K562 (cell line): ENCODE measurements at regions not wholly inside any gene's neighbourhood (a gene's known extent, or its start where the extent isn't known, plus 50 kb on each side); places are given as distances from the start of the nearest gene placed in this dataset.

ENCODE experiments used
- ATAC-seq: fragments of 200-7000 bp; cut with Tn5 transposase; 3 replicates; pipeline ENCODE4 v1.9.1; 2020; ENCODE audit warnings: moderate library complexity
- BruUV-seq: library from RNA; stranded (reverse); fragments of 400-500 nt; replicated peaks from 2 replicates; lab custom pipeline; 2021; lab: Mats Ljungman, UMichigan
- CTCF ChIA-PET: fragments of 300-600 bp; formaldehyde crosslinking; extraction: SDS; loops from one replicate; lab custom pipeline; 2021; ENCODE audit warnings: low intra/inter-chr PET ratio; lab: Yijun Ruan, JAX
- POLR2A ChIA-PET: fragments of 300-600, 350-650 bp; sonication (Branson Sonifier 250); formaldehyde crosslinking; extraction: SDS; loops from one replicate; lab custom pipeline; 2021; ENCODE audit warnings: antibody characterized with exemption, inconsistent platforms; lab: Yijun Ruan, JAX
- DNase-seq, 4 experiments: peaks; one replicate each; pipeline versions ENCODE4 v3.0.0 to v3.0.0-alpha.2; 2011 to 2018; ENCODE audit warnings: low spot score in 3 of 4, mixed read lengths in 3 of 4; ENCODE audit errors: extremely low read depth in 1 of 4
- FAIRE-seq: peaks from 2 replicates; lab custom pipeline; 2011; peaks lifted over from hg19 to GRCh38; lab: Jason Lieb, UNC
- H2AFZ ChIP-seq: 2 replicates; pipeline ENCODE4 v1.6.0; 2011; ENCODE audit warnings: low read depth, low read length, control low read depth, inconsistent platforms
- H3K27ac ChIP-seq: fragments of 200-600 bp; 3 replicates; pipeline ENCODE4 v1.8.0; 2011; ENCODE audit warnings: low read depth, mild to moderate bottlenecking, control low read depth, inconsistent platforms, low read length, moderate library complexity, mixed read lengths; ENCODE audit errors: extremely low read depth
- H3K27me3 ChIP-seq, 2 experiments: fragments of 300-600 bp in 1 of 2; 2 replicates in 1 of 2; 3 replicates in 1 of 2; pipeline versions ENCODE4 v1.6.0 to v1.8.0; 2011; ENCODE audit warnings: inconsistent platforms in 2 of 2, low read length in 2 of 2, mild to moderate bottlenecking in 1 of 2, mixed read lengths in 1 of 2, moderate library complexity in 1 of 2; ENCODE audit not compliant: control insufficient read depth in 2 of 2, insufficient read depth in 2 of 2
- H3K36me3 ChIP-seq: fragments of 300-600 bp; 3 replicates; pipeline ENCODE4 v1.8.0; 2011; ENCODE audit warnings: mild to moderate bottlenecking, low read length, inconsistent platforms; ENCODE audit not compliant: control insufficient read depth, insufficient read depth
- H3K4me1 ChIP-seq, 2 experiments: fragments of 200-600 bp in 1 of 2; replicated peaks in 1 of 2; 2 replicates in 1 of 2; 3 replicates in 1 of 2; pipeline versions ENCODE4 v1.5.1 to v1.8.0; 2011; ENCODE audit warnings: inconsistent platforms in 2 of 2, low read length in 2 of 2, mild to moderate bottlenecking in 1 of 2, mixed read lengths in 1 of 2, moderate library complexity in 1 of 2; ENCODE audit not compliant: control insufficient read depth in 2 of 2, insufficient read depth in 2 of 2
- H3K4me2 ChIP-seq: 2 replicates; pipeline ENCODE4 v1.6.1; 2011; ENCODE audit warnings: low read length, control low read depth, inconsistent platforms, mixed read lengths; ENCODE audit not compliant: insufficient read depth
- H3K4me3 ChIP-seq: fragments of 200-600 bp; sonication (generic), shearing (Covaris generic); 2 replicates; pipeline ENCODE4 v1.5.1; 2016; ENCODE audit warnings: control low read depth, inconsistent platforms
- H3K79me2 ChIP-seq: fragments of 200-600 bp; 3 replicates; pipeline ENCODE4 v1.8.0; 2011; ENCODE audit warnings: low read length, inconsistent platforms; ENCODE audit not compliant: control insufficient read depth, insufficient read depth
- H3K9ac ChIP-seq, 2 experiments: 2 replicates each; pipeline versions ENCODE4 v1.6.0 to v1.6.1; 2011; ENCODE audit warnings: low read depth in 2 of 2, low read length in 2 of 2, control low read depth in 1 of 2, inconsistent platforms in 1 of 2, mild to moderate bottlenecking in 1 of 2, mixed read lengths in 1 of 2; ENCODE audit not compliant: insufficient read depth in 1 of 2
- H3K9me1 ChIP-seq: one replicate; pipeline ENCODE4 v1.6.0; 2011; ENCODE audit warnings: inconsistent platforms, mild to moderate bottlenecking, low read length, moderate library complexity; ENCODE audit not compliant: control insufficient read depth, insufficient read depth
- H3K9me3 ChIP-seq: replicated peaks from 2 replicates; pipeline ENCODE4 v1.5.1; 2011; ENCODE audit warnings: low read depth, low read length, inconsistent platforms; ENCODE audit not compliant: control insufficient read depth, insufficient read depth
- H4K20me1 ChIP-seq: replicated peaks from 2 replicates; pipeline ENCODE4 v1.6.1; 2011; ENCODE audit warnings: low read length, inconsistent platforms, mixed read lengths; ENCODE audit not compliant: control insufficient read depth, insufficient read depth
- E2F5 ChIP-seq: sonication (generic); formaldehyde crosslinking; IDR thresholded peaks from 2 replicates; pipeline ENCODE4 v1.8.0; 2022; ENCODE audit warnings: mild to moderate bottlenecking, missing genetic modification reagents
- E2F6 ChIP-seq, 2 experiments: IDR thresholded peaks; 2 replicates each; pipeline ENCODE4 v1.6.1; 2011; ENCODE audit warnings: borderline replicate concordance in 1 of 2, control low read depth in 1 of 2, low read depth in 1 of 2, low read length in 1 of 2, mild to moderate bottlenecking in 1 of 2, mixed read lengths in 1 of 2, moderate library complexity in 1 of 2; ENCODE audit not compliant: insufficient read depth in 1 of 2, insufficient read length in 1 of 2, poor library complexity in 1 of 2, severe bottlenecking in 1 of 2; ENCODE audit errors: extremely low read depth in 1 of 2
- GABPB2 ChIP-seq: fragments of 250-450 bp; sonication (Bioruptor Pico); conservative IDR thresholded peaks from 2 replicates; pipeline ENCODE4 v1.5.1; 2021; ENCODE audit warnings: mild to moderate bottlenecking
- HNRNPUL1 ChIP-seq: fragments of 200-400 bp; formaldehyde crosslinking; IDR thresholded peaks from 2 replicates; pipeline ENCODE4 v1.6.1; 2017; ENCODE audit warnings: low read length
- MEF2D ChIP-seq: conservative IDR thresholded peaks from 2 replicates; pipeline ENCODE4 v1.6.1; 2016; ENCODE audit warnings: low read depth, missing genetic modification characterization, missing compliant biosample characterization
- SMAD1 ChIP-seq: fragments of 150-350 bp; IDR thresholded peaks from 2 replicates; pipeline ENCODE4 v1.6.1; 2014; ENCODE audit warnings: low read length, low read depth; ENCODE audit not compliant: partially characterized antibody
- TEAD1 ChIP-seq, 2 experiments: fragments of 450-650 bp in 1 of 2; sonication (generic) in 1 of 2; formaldehyde crosslinking; IDR thresholded peaks; 2 replicates each; pipeline versions ENCODE4 v1.4.0 to v1.8.0; 2020 to 2022; ENCODE audit warnings: mild to moderate bottlenecking in 2 of 2, missing genetic modification reagents in 1 of 2
- TEAD4 ChIP-seq, 2 experiments: sonication (generic) in 1 of 2; formaldehyde crosslinking in 1 of 2; IDR thresholded peaks; 2 replicates each; pipeline versions ENCODE4 v1.6.1 to v1.8.0; 2012 to 2022; ENCODE audit warnings: borderline replicate concordance in 1 of 2, inconsistent platforms in 1 of 2, low read length in 1 of 2, mild to moderate bottlenecking in 1 of 2, missing genetic modification reagents in 1 of 2
- ZBED1 ChIP-seq: IDR thresholded peaks from 2 replicates; pipeline ENCODE4 v1.6.1; 2014
- ZBTB1 ChIP-seq: sonication (generic); formaldehyde crosslinking; IDR thresholded peaks from 2 replicates; pipeline ENCODE4 v1.8.1; 2023; ENCODE audit warnings: missing genetic modification reagents, low read depth, mild to moderate bottlenecking, borderline replicate concordance
- ZNF41 ChIP-seq: fragments of 250-450 bp; sonication (Bioruptor Pico); conservative IDR thresholded peaks from 2 replicates; pipeline ENCODE4 v1.4.0; 2020; ENCODE audit warnings: mild to moderate bottlenecking
- ZNF583 ChIP-seq: fragments of 250-450 bp; sonication (Bioruptor Pico); IDR thresholded peaks from 2 replicates; pipeline ENCODE4 v1.4.0; 2020
- WGBS: fragments of 100-300 bp; shearing (Covaris generic); methylation state at CpG from one replicate; pipeline ENCODE4 v1.1.6; 2016; ENCODE audit warnings: low coverage, mixed read lengths; ENCODE audit not compliant: insufficient coverage; ENCODE audit errors: missing lambda C conversion rate; 5-methylcytosine and 5-hydroxymethylcytosine counted together
- in situ Hi-C: fragments of 300-500 bp; cut with MboI; formaldehyde crosslinking; loops from 4 replicates; pipeline ENCODE4 v1.15.0; 2018; ENCODE audit warnings: inconsistent platforms, mixed read lengths
- intact Hi-C: fragments of 100-400 bp; cut with micrococcal nuclease; formaldehyde crosslinking; loops from 2 replicates; pipeline ENCODE4 v1.14.2; 2022

- TF ChIP-seq SMAD1: no peak
Measured at GRCh38 chr2:167355821-167356220, 467.5 kb downstream of the XIRP2 start (continued).

- Histone ChIP-seq H3K9me3 (no peaks in the 10 kb centered on the region; the same call in none of the 2 replicates), H3K79me2 (no peaks in the 10 kb centered on the region), H3K4me3 (no peak overlapping the region), H2AFZ (no peak overlapping the region), H4K20me1 (no peaks in the 10 kb centered on the region), H3K4me2 (no peak overlapping the region), H3K9ac (no peak overlapping the region), H3K36me3 (no peaks in the 10 kb centered on the region), H3K4me1 (no peaks in the 10 kb centered on the region), H3K27me3 (no peaks in the 10 kb centered on the region), H3K9me1 (no peaks in the 10 kb centered on the region), H3K27ac (no peak overlapping the region)
- no TSS peak for BruUV-seq
- in situ Hi-C loops: no loop called here
- 0% methylated on average over 1 of the region's 1 CpG for WGBS
- ATAC-seq (no peak), FAIRE-seq (no peak), DNase-seq (no peak)
- intact Hi-C loops: no loop called here
- POLR2A ChIA-PET: no interaction called here
- TF ChIP-seq GABPB2 (no peak), TEAD1 (CRISPR knock-in tag; IDR thresholded peaks at IDR 0.05) (no peak)
- CTCF ChIA-PET: interaction anchor here (0.7 kb wide), 1 partner anchor 1032 kb away, joined by 3 read pairs; no protein-coding TSS in a partner anchor
Measured at GRCh38 chr2:167353605-167354280, 465.5 kb downstream of the XIRP2 start.

GRCh38 chr2:167345559-167345958 lies 457.3 kb downstream of the XIRP2 start:
- WGBS: 0% methylated on average over 2 of the region's 2 CpGs
- no peaks in the 10 kb centered on the region for H3K79me2 ChIP-seq
- H3K27ac ChIP-seq: no peak overlapping the region
- intact Hi-C loops: no loop called here
- in situ Hi-C loops: no loop called here
- ATAC-seq (no peak), FAIRE-seq (no peak), DNase-seq (no peak)
- CTCF ChIA-PET: interaction anchor here (0.6 kb wide), 1 partner anchor 20 kb away, joined by 5 read pairs; no protein-coding TSS in a partner anchor
- H3K4me2 ChIP-seq: no peak overlapping the region
- H3K9me3 ChIP-seq: no peaks in the 10 kb centered on the region
- H3K36me3 ChIP-seq: no peaks in the 10 kb centered on the region
- POLR2A ChIA-PET: no interaction called here
- no peak overlapping the region for H3K9ac ChIP-seq
- BruUV-seq: no TSS peak
- H3K4me3 ChIP-seq: no peak overlapping the region
- H4K20me1 ChIP-seq: no peaks in the 10 kb centered on the region
- H3K9me1 ChIP-seq: no peaks in the 10 kb centered on the region
- no peak overlapping the region for H2AFZ ChIP-seq
- H3K4me1 ChIP-seq: no peaks in the 10 kb centered on the region
- no peaks in the 10 kb centered on the region for H3K27me3 ChIP-seq
- no peak for TF ChIP-seq SMAD1
- no peak for TF ChIP-seq MEF2D (tag)
- TF ChIP-seq ZBTB1 (CRISPR knock-in tag): no peak
- no peak for TF ChIP-seq E2F5 (CRISPR knock-in tag)
- TF ChIP-seq TEAD4 (IDR thresholded peaks at IDR 0.05; ENCODE audit: low read length): no peak
- no peak for TF ChIP-seq TEAD4 (CRISPR knock-in tag; IDR thresholded peaks at IDR 0.05; ENCODE audit: borderline replicate concordance)
- TF ChIP-seq ZNF41 (CRISPR knock-in tag): no peak
- TF ChIP-seq HNRNPUL1: no peak
- no peak for TF ChIP-seq E2F6 (IDR thresholded peaks at IDR 0.05; ENCODE audit: borderline replicate concordance in 1 of 2, extremely low read depth in 1 of 2, insufficient read depth in 1 of 2, insufficient read length in 1 of 2, low read depth in 1 of 2, low read length in 1 of 2, poor library complexity in 1 of 2, severe bottlenecking in 1 of 2)
- no peak for TF ChIP-seq ZNF583 (CRISPR knock-in tag)
- TF ChIP-seq ZBED1: no peak
